ENCODE measurements at regions not wholly inside any gene's neighbourhood (a gene's known extent, or its start where the extent isn't known, plus 50 kb on each side); places are given as distances from the start of the nearest gene placed in this dataset.

GRCh38 chr6:165146456-165146855 is 162.9 kb downstream of the C6orf118 start:
- TF ChIP-seq CTCF (IDR thresholded peaks at IDR 0.05; ENCODE audit: poor library complexity, severe bottlenecking) = no peak
- no peak for TF ChIP-seq RAD21 (conservative IDR thresholded peaks at IDR 0.05)
- TF ChIP-seq POLR2AphosphoS5 (IDR thresholded peaks at IDR 0.05) = no peak
- no peak for TF ChIP-seq EP300 (conservative IDR thresholded peaks at IDR 0.05; ENCODE audit: poor library complexity, severe bottlenecking)
- no peak for TF ChIP-seq EZH2 (IDR thresholded peaks at IDR 0.05; ENCODE audit: borderline replicate concordance, insufficient read depth, low read length, poor library complexity, severe bottlenecking)
- no peak for TF ChIP-seq MXI1 (conservative IDR thresholded peaks at IDR 0.05; ENCODE audit: poor library complexity, severe bottlenecking)
- TF ChIP-seq SMC3 (conservative IDR thresholded peaks at IDR 0.05; ENCODE audit: poor library complexity) = no peak
- TF ChIP-seq REST (IDR thresholded peaks at IDR 0.05; ENCODE audit: borderline replicate concordance) = no peak
- TF ChIP-seq TAF1 (IDR thresholded peaks at IDR 0.05; ENCODE audit: low read depth) = no peak

Measured in neural cell (in vitro differentiated cells).